ENCODE measurements at regions not wholly inside any gene's neighbourhood (a gene's known extent, or its start where the extent isn't known, plus 50 kb on each side); places are given as distances from the start of the nearest gene placed in this dataset.
A peak's percentile ranks its signal among the peaks of the same experiment; 100 is the strongest.

DNA sequence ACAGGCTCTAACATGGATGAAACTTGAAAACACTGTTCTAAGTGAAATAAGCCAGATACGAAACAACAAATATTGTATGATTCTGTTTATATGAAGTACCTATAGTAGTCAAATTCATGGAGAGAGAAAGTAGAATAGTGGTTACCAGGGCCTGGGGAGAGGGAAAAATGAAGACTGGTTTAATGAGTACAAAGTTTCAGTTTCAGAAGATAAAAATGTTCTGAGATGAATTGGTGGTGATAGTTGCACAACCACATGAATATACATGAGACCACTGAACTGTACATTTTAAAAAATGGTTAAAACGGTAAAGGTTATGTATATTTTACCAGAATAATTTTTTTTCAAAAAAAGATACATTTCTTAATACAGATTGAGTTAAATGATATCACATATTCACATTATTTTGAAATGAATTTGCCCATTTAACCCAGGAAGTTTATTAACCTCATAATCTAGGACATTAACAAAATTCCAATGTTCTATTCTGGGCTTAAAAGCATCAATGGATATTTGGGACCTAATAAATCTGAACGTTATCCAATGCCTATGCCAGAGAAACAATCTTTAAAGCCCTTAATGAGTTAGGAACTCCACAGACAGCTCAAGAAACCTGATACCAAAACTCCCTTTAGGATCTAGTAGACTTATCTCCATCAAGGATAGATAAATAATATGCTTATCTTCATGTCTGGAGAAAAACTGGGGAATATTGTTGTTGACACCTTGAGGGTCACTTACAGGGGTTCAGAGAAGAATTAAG, 521.3 kb downstream of the EFNA5 start:
- no peaks in the 10 kb centered on the region for H3K9me2 ChIP-seq (replicated peaks; ENCODE audit: insufficient read depth)
- no peak overlapping the region for H3K27ac ChIP-seq
- H2AFZ ChIP-seq, result no peak overlapping the region
- H3K27me3 ChIP-seq, result no peaks in the 10 kb centered on the region
- WGBS (ENCODE audit: low lambda C conversion rate, missing lambda C conversion rate), result 47% methylated on average over 3 of the region's 3 CpGs
- no peaks in the 10 kb centered on the region for H3K36me3 ChIP-seq (replicated peaks; ENCODE audit: insufficient read depth, low read depth)
- H3K4me1 ChIP-seq (ENCODE audit: insufficient read depth), result peaks cover 7% of the 10 kb centered on the region
- no peak overlapping the region for H3K4me3 ChIP-seq
- DNase-seq (ENCODE audit: low spot score), result no peak
- no peaks in the 10 kb centered on the region for H3K79me2 ChIP-seq
- TF ChIP-seq EZH2phosphoT487 (IDR thresholded peaks at IDR 0.05; ENCODE audit: low read depth, severe bottlenecking, unreplicated experiment), result no peak
- no peak overlapping the region for H3K4me2 ChIP-seq
- no peaks in the 10 kb centered on the region for H3K9me3 ChIP-seq (ENCODE audit: low read depth)
- no peaks in the 10 kb centered on the region for H4K20me1 ChIP-seq (ENCODE audit: insufficient read depth, poor library complexity, severe bottlenecking)

DNA sequence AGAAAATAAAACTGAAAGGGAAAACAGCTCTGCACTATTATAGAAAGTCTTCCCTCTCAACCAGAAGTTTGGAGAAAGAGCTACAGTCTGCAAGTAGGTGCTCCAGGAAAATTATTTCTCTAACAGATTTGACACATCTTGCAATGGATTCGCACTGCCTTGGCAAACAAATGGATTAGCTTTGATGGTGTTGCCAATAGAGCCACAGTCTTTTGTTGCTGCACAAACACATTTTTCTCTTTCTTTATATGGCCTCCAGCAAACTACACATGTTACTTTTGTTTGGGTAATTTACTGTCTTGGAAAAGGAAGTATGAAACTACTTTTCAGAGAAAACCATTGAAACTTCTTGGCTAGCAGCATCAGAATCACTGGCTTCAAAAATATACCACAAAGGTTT, 523.1 kb downstream of the EFNA5 start:
- no peak overlapping the region for H3K4me2 ChIP-seq
- H3K79me2 ChIP-seq, result no peaks in the 10 kb centered on the region
- no peaks in the 10 kb centered on the region for H3K27me3 ChIP-seq
- TF ChIP-seq, protein P1, sequence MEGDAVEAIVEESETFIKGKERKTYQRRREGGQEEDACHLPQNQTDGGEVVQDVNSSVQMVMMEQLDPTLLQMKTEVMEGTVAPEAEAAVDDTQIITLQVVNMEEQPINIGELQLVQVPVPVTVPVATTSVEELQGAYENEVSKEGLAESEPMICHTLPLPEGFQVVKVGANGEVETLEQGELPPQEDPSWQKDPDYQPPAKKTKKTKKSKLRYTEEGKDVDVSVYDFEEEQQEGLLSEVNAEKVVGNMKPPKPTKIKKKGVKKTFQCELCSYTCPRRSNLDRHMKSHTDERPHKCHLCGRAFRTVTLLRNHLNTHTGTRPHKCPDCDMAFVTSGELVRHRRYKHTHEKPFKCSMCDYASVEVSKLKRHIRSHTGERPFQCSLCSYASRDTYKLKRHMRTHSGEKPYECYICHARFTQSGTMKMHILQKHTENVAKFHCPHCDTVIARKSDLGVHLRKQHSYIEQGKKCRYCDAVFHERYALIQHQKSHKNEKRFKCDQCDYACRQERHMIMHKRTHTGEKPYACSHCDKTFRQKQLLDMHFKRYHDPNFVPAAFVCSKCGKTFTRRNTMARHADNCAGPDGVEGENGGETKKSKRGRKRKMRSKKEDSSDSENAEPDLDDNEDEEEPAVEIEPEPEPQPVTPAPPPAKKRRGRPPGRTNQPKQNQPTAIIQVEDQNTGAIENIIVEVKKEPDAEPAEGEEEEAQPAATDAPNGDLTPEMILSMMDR (IDR thresholded peaks at IDR 0.05; ENCODE audit: poor library complexity), result no peak
- no peak for TF ChIP-seq EZH2phosphoT487 (IDR thresholded peaks at IDR 0.05; ENCODE audit: low read depth, severe bottlenecking, unreplicated experiment)
- no peak for TF ChIP-seq EZH2 (IDR thresholded peaks at IDR 0.05; ENCODE audit: borderline replicate concordance)
- no peak overlapping the region for H3K4me3 ChIP-seq
- H3K9me3 ChIP-seq (ENCODE audit: low read depth), result no peaks in the 10 kb centered on the region
- no peaks in the 10 kb centered on the region for H3K36me3 ChIP-seq (replicated peaks; ENCODE audit: insufficient read depth, low read depth)
- H4K20me1 ChIP-seq (ENCODE audit: insufficient read depth, poor library complexity, severe bottlenecking), result no peaks in the 10 kb centered on the region
- H3K27ac ChIP-seq, result no peak overlapping the region
- 57% methylated on average over 1 of the region's 1 CpG for WGBS (ENCODE audit: low lambda C conversion rate, missing lambda C conversion rate)
- H3K4me1 ChIP-seq (ENCODE audit: insufficient read depth), result no peaks in the 10 kb centered on the region
- no peaks in the 10 kb centered on the region for H3K9me2 ChIP-seq (replicated peaks; ENCODE audit: insufficient read depth)
- no peak overlapping the region for H2AFZ ChIP-seq
- no peak for DNase-seq (ENCODE audit: low spot score)

DNA sequence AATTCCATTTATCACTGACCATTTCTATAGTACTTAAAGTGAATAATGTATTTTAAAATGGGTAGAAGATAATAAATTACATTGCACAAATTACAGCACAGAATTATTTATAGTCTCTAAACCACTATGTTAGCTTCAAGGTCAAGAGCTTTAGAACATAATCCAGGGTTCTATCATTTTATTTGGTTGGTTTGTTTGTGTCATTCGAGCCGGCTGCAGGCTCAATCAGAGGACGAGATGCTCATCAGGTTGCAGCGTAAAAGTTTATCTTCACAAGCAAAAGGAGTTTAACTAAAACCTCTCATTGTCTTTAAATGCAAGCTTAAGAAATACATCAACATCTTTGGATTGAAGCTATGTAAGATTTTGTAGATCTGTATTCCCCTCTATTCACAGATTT, 523.8 kb downstream of the EFNA5 start:
- 47% methylated on average over 4 of the region's 4 CpGs for WGBS (ENCODE audit: low lambda C conversion rate, missing lambda C conversion rate)
- H3K4me1 ChIP-seq (ENCODE audit: insufficient read depth), result no peaks in the 10 kb centered on the region
- no peak overlapping the region for H3K27ac ChIP-seq
- no peaks in the 10 kb centered on the region for H3K9me3 ChIP-seq (ENCODE audit: low read depth)
- DNase-seq (ENCODE audit: low spot score), result no peak
- TF ChIP-seq EZH2 (IDR thresholded peaks at IDR 0.05; ENCODE audit: borderline replicate concordance) (no peak), EZH2phosphoT487 (IDR thresholded peaks at IDR 0.05; ENCODE audit: low read depth, severe bottlenecking, unreplicated experiment) (no peak)
- TF ChIP-seq, protein P1 (IDR thresholded peaks at IDR 0.05; ENCODE audit: poor library complexity), result no peak
- no peaks in the 10 kb centered on the region for H3K36me3 ChIP-seq (replicated peaks; ENCODE audit: insufficient read depth, low read depth)
- H4K20me1 ChIP-seq (ENCODE audit: insufficient read depth, poor library complexity, severe bottlenecking), result no peaks in the 10 kb centered on the region
- H3K9me2 ChIP-seq (replicated peaks; ENCODE audit: insufficient read depth), result no peaks in the 10 kb centered on the region
- H3K4me3 ChIP-seq, result no peak overlapping the region
- H3K27me3 ChIP-seq, result no peaks in the 10 kb centered on the region
- no peak overlapping the region for H2AFZ ChIP-seq
- H3K79me2 ChIP-seq, result no peaks in the 10 kb centered on the region
- H3K4me2 ChIP-seq, result peak overlapping the region; percentile 10

DNA sequence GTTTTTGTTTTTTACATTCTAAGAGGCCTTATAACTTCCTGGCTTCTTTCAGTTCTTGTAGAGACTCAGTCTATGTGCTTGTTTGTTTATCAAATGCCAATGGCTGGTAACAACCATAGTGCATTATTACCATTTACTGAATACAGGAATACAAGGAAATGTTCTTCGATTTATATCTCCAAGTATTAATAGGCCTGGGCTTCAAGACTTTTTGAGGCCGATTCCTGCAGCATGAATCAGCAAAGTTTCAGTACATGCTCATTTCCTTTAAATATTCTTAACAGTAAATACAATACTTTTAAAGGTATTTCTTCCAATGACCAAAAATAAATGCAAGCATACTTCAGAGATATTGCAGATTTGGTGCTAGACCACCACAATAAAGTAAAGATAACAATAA, 535.3 kb downstream of the EFNA5 start:
- WGBS (ENCODE audit: low lambda C conversion rate, missing lambda C conversion rate), result 84% methylated on average over 2 of the region's 2 CpGs
- Histone ChIP-seq H3K9me3 (ENCODE audit: low read depth) (peaks cover 10% of the 10 kb centered on the region), H3K36me3 (replicated peaks; ENCODE audit: insufficient read depth, low read depth) (no peaks in the 10 kb centered on the region), H2AFZ (no peak overlapping the region), H4K20me1 (ENCODE audit: insufficient read depth, poor library complexity, severe bottlenecking) (no peaks in the 10 kb centered on the region), H3K9me2 (replicated peaks; ENCODE audit: insufficient read depth) (no peaks in the 10 kb centered on the region), H3K27me3 (no peaks in the 10 kb centered on the region), H3K27ac (no peak overlapping the region), H3K4me2 (no peak overlapping the region), H3K79me2 (no peaks in the 10 kb centered on the region), H3K4me3 (no peak overlapping the region), H3K4me1 (ENCODE audit: insufficient read depth) (no peaks in the 10 kb centered on the region)
- TF ChIP-seq, protein P1 (IDR thresholded peaks at IDR 0.05; ENCODE audit: poor library complexity), result no peak
- TF ChIP-seq EZH2phosphoT487 (IDR thresholded peaks at IDR 0.05; ENCODE audit: low read depth, severe bottlenecking, unreplicated experiment) (no peak), EZH2 (IDR thresholded peaks at IDR 0.05; ENCODE audit: borderline replicate concordance) (no peak)
- no peak for DNase-seq (ENCODE audit: low spot score)
